GM12878 (cell line): ENCODE measurements at regions not wholly inside any gene's neighbourhood (a gene's known extent, or its start where the extent isn't known, plus 50 kb on each side); places are given as distances from the start of the nearest gene placed in this dataset.

Source experiments
- ATAC-seq: fragments of 200-7000 bp; cut with Tn5 transposase; 3 replicates; pipeline ENCODE4 v1.9.1; 2020; ENCODE audit warnings: mild to moderate bottlenecking, moderate library complexity
- BruUV-seq: library from RNA; stranded (reverse); fragments of 400-500 nt; replicated peaks from 2 replicates; lab custom pipeline; 2021; lab: Mats Ljungman, UMichigan
- CTCF ChIA-PET: fragments of 300-600 bp; sonication (Branson Sonifier 250); formaldehyde crosslinking; extraction: SDS; loops from one replicate; lab custom pipeline; 2021; ENCODE audit warnings: inconsistent platforms; lab: Yijun Ruan, JAX
- POLR2A ChIA-PET: fragments of 350-600 bp; formaldehyde crosslinking; extraction: SDS; loops from one replicate; lab custom pipeline; 2021; ENCODE audit warnings: inconsistent platforms; lab: Charles Lee
- RAD21 ChIA-PET: fragments of 300-600 bp; sonication (Branson Sonifier 250); formaldehyde crosslinking; loops from one replicate; lab custom pipeline; 2023; ENCODE audit warnings: antibody characterized with exemption; ENCODE audit not compliant: unreplicated experiment; lab: Charles Lee
- SMC1A ChIA-PET: fragments of 300-600 bp; sonication (Branson Sonifier 250); formaldehyde crosslinking; loops from one replicate; lab custom pipeline; 2023; ENCODE audit not compliant: unreplicated experiment, uncharacterized antibody; lab: Charles Lee
- DNase-seq: peaks from one replicate; pipeline ENCODE4 v3.0.0-alpha.2; 2011; ENCODE audit warnings: low read depth, low spot score
- FAIRE-seq: peaks from 3 replicates; lab custom pipeline; 2011; peaks lifted over from hg19 to GRCh38; lab: Jason Lieb, UNC
- H2AFZ ChIP-seq: 2 replicates; pipeline ENCODE4 v1.6.0; 2011; ENCODE audit warnings: low read depth, low read length, control low read depth; ENCODE audit not compliant: control insufficient read depth
- H3K27ac ChIP-seq: 2 replicates; pipeline ENCODE4 v1.5.1; 2011; ENCODE audit warnings: control low read depth; ENCODE audit not compliant: control insufficient read depth, insufficient read depth
- H3K27me3 ChIP-seq, 2 experiments: replicated peaks in 1 of 2; 2 replicates each; pipeline versions ENCODE4 v1.6.0 to v1.6.1; 2011; ENCODE audit warnings: low read length in 1 of 2; ENCODE audit not compliant: control insufficient read depth in 2 of 2, insufficient read depth in 2 of 2
- H3K36me3 ChIP-seq, 2 experiments: 2 replicates each; pipeline ENCODE4 v1.5.1; 2011; ENCODE audit warnings: low read length in 1 of 2; ENCODE audit not compliant: control insufficient read depth in 2 of 2, insufficient read depth in 2 of 2
- H3K4me1 ChIP-seq: 2 replicates; pipeline ENCODE4 v1.6.1; 2011; ENCODE audit warnings: mild to moderate bottlenecking, low read length, moderate library complexity, mixed read lengths; ENCODE audit not compliant: control insufficient read depth, insufficient read depth
- H3K4me2 ChIP-seq: 2 replicates; pipeline ENCODE4 v1.6.0; 2011; ENCODE audit warnings: control low read depth; ENCODE audit not compliant: control insufficient read depth, insufficient read depth
- H3K4me3 ChIP-seq: fragments of 200-600 bp; sonication (generic); 2 replicates; pipeline ENCODE4 v1.5.1; 2016
- H3K79me2 ChIP-seq: 2 replicates; pipeline ENCODE4 v1.6.0; 2011; ENCODE audit warnings: low read length; ENCODE audit not compliant: control insufficient read depth, insufficient read depth
- H3K9ac ChIP-seq: 2 replicates; pipeline ENCODE4 v1.8.0; 2011; ENCODE audit warnings: low read length, control low read depth, mixed read lengths; ENCODE audit not compliant: control insufficient read depth, insufficient read depth
- H3K9me3 ChIP-seq: replicated peaks from 3 replicates; pipeline ENCODE4 v1.5.1; 2011; ENCODE audit warnings: mild to moderate bottlenecking, low read length; ENCODE audit not compliant: control insufficient read depth, insufficient read depth
- H4K20me1 ChIP-seq: 2 replicates; pipeline ENCODE4 v1.6.0; 2011; ENCODE audit not compliant: control insufficient read depth, insufficient read depth
- ESRRA ChIP-seq: IDR thresholded peaks from 2 replicates; pipeline ENCODE4 v1.6.1; 2012; ENCODE audit warnings: mild to moderate bottlenecking, low read length, improper control_type of control experiment
- IKZF1 ChIP-seq: fragments of 450-650 bp; conservative IDR thresholded peaks from 2 replicates; pipeline ENCODE4 v1.6.1; 2017; ENCODE audit warnings: antibody characterized with exemption, mild to moderate bottlenecking
- JUNB ChIP-seq: IDR thresholded peaks from 2 replicates; pipeline ENCODE4 v1.6.1; 2016; ENCODE audit warnings: antibody characterized with exemption, mild to moderate bottlenecking
- NBN ChIP-seq: fragments of 450-650 bp; IDR thresholded peaks from 2 replicates; pipeline ENCODE4 v1.6.1; 2016
- NFYA ChIP-seq: IDR thresholded peaks from 2 replicates; pipeline ENCODE4 v1.6.1; 2011; ENCODE audit warnings: low read depth, mild to moderate bottlenecking, low read length, improper control_type of control experiment, borderline replicate concordance
- YY1 ChIP-seq: IDR thresholded peaks from 2 replicates; pipeline ENCODE4 v1.6.1; 2011; ENCODE audit warnings: low read depth, mild to moderate bottlenecking, low read length
- ZSCAN29 ChIP-seq: fragments of 450-650 bp; IDR thresholded peaks from 2 replicates; pipeline ENCODE4 v1.6.1; 2017; ENCODE audit warnings: mild to moderate bottlenecking, moderate library complexity
- WGBS: methylation state at CpG from one replicate; pipeline ENCODE4 v1.1.6; 2016; ENCODE audit warnings: low lambda C conversion rate; ENCODE audit not compliant: insufficient replicate concordance, insufficient coverage; ENCODE audit errors: missing lambda C conversion rate; 5-methylcytosine and 5-hydroxymethylcytosine counted together
- in situ Hi-C: fragments of 300-500 bp; cut with MboI; formaldehyde crosslinking; loops from 9 replicates; pipeline ENCODE4 v1.14.3; 2018; ENCODE audit warnings: mixed read lengths
- intact Hi-C: fragments of 100-400 bp; cut with micrococcal nuclease; formaldehyde crosslinking; loops from one replicate; pipeline ENCODE4 v1.14.2; 2022; ENCODE audit not compliant: unreplicated experiment
- TF ChIP-seq, protein P1 (sequence below): fragments of 150-350 bp; IDR thresholded peaks from 2 replicates; pipeline ENCODE4 v1.6.1; 2014; ENCODE audit warnings: mild to moderate bottlenecking, low read depth, low read length
- TF ChIP-seq, protein P2 (sequence below): IDR thresholded peaks from 2 replicates; pipeline ENCODE4 v1.6.1; 2011; ENCODE audit warnings: low read depth, mild to moderate bottlenecking, low read length, moderate library complexity, borderline replicate concordance; ENCODE audit errors: extremely low read depth

DNA sequence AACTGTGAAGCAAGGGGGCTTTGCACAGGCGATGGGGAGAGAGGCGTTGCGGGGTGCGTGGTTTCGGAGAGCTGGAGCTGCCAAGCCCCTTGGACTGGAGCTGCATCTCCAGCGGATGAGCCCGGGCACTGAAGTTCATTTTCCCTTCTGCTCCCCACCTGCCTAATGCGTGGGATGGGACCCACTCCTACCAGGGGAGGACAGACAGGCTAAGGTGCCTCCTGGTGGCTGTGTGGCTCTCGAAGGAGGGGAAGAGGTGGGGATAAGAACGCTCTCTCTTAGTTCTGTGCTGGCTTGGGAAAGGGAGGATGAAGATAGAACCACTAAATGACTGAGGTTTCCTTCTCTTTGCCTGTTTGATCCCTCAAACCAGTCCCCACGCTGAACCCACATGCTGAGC, 177.6 kb upstream of the PITRM1 start:
- POLR2A ChIA-PET: interaction anchor here (0.5 kb wide), 1 partner anchor 368 kb away, joined by 4 read pairs; no protein-coding TSS in a partner anchor
- SMC1A ChIA-PET: no interaction called here
- Histone ChIP-seq H4K20me1 (no peaks in the 10 kb centered on the region), H3K27ac (no peak overlapping the region), H3K4me2 (no peak overlapping the region), H3K9ac (no peak overlapping the region), H3K4me3 (no peak overlapping the region), H3K4me1 (no peaks in the 10 kb centered on the region), H3K36me3 (no peaks in the 10 kb centered on the region), H3K27me3 (peaks cover 0 to 1% of the 10 kb centered on the region in 2 experiments; a peak in 2 of 4 replicates), H3K79me2 (no peaks in the 10 kb centered on the region), H2AFZ (no peak overlapping the region), H3K9me3 (no peaks in the 10 kb centered on the region; the same call in 2 of the 3 replicates)
- FAIRE-seq (no peak), ATAC-seq (no peak), DNase-seq (no peak)
- CTCF ChIA-PET: no interaction called here
- no TSS peak for BruUV-seq
- TF ChIP-seq, protein P1, sequence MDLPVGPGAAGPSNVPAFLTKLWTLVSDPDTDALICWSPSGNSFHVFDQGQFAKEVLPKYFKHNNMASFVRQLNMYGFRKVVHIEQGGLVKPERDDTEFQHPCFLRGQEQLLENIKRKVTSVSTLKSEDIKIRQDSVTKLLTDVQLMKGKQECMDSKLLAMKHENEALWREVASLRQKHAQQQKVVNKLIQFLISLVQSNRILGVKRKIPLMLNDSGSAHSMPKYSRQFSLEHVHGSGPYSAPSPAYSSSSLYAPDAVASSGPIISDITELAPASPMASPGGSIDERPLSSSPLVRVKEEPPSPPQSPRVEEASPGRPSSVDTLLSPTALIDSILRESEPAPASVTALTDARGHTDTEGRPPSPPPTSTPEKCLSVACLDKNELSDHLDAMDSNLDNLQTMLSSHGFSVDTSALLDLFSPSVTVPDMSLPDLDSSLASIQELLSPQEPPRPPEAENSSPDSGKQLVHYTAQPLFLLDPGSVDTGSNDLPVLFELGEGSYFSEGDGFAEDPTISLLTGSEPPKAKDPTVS: no peak
- TF ChIP-seq YY1: no peak
- TF ChIP-seq, protein P2, sequence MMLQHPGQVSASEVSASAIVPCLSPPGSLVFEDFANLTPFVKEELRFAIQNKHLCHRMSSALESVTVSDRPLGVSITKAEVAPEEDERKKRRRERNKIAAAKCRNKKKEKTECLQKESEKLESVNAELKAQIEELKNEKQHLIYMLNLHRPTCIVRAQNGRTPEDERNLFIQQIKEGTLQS: no peak
- no peak for TF ChIP-seq NFYA
- TF ChIP-seq ESRRA: no peak
- no peak for TF ChIP-seq IKZF1
- TF ChIP-seq JUNB: no peak
- TF ChIP-seq NBN: no peak
- no peak for TF ChIP-seq ZSCAN29
- RAD21 ChIA-PET: no interaction called here
- in situ Hi-C loops: no loop called here
- WGBS: 54% methylated on average over 11 of the region's 11 CpGs
- intact Hi-C loops: no loop called here
